CD14-positive monocyte (primary cell): ENCODE measurements at regions not wholly inside any gene's neighbourhood (a gene's known extent, or its start where the extent isn't known, plus 50 kb on each side); places are given as distances from the start of the nearest gene placed in this dataset.

ENCODE experiments used
- DNase-seq, 3 donors: peaks; one replicate each; pipeline ENCODE4 v3.0.0-alpha.2; 2011 to 2022
- H2AFZ ChIP-seq: 2 replicates; pipeline ENCODE4 v1.6.0; 2012; ENCODE audit warnings: mild to moderate bottlenecking, low read depth, low read length, inconsistent platforms; ENCODE audit not compliant: insufficient read depth, poor library complexity, severe bottlenecking
- H3K27ac ChIP-seq, 2 donors: 1 replicate in 1 of 2; 2 replicates in 1 of 2; pipeline ENCODE4 v1.5.1; 2012 to 2013; ENCODE audit warnings: low read length in 2 of 2, control low read depth in 1 of 2, inconsistent platforms in 1 of 2, low read depth in 1 of 2, mild to moderate bottlenecking in 1 of 2
- H3K27me3 ChIP-seq, 2 donors: one replicate each; pipeline versions ENCODE4 v1.6.0 to v1.6.1; 2011 to 2013; ENCODE audit warnings: low read length in 2 of 2; ENCODE audit not compliant: control insufficient read depth in 2 of 2, insufficient read depth in 2 of 2
- H3K36me3 ChIP-seq, 2 donors: replicated peaks in 1 of 2; 1 replicate in 1 of 2; 2 replicates in 1 of 2; pipeline versions ENCODE4 v1.5.1 to v1.6.1; 2012 to 2013; ENCODE audit warnings: low read length in 2 of 2, control low read depth in 1 of 2, inconsistent platforms in 1 of 2, mild to moderate bottlenecking in 1 of 2; ENCODE audit not compliant: insufficient read depth in 2 of 2, control insufficient read depth in 1 of 2
- H3K4me1 ChIP-seq, 2 donors: 1 replicate in 1 of 2; 2 replicates in 1 of 2; pipeline versions ENCODE4 v1.5.1 to v1.6.1; 2012 to 2013; ENCODE audit warnings: low read length in 2 of 2, control low read depth in 1 of 2, inconsistent platforms in 1 of 2, mild to moderate bottlenecking in 1 of 2, moderate library complexity in 1 of 2; ENCODE audit not compliant: insufficient read depth in 2 of 2, control insufficient read depth in 1 of 2
- H3K4me2 ChIP-seq: replicated peaks from 2 replicates; pipeline ENCODE3; 2012; ENCODE audit warnings: low read length, moderate library complexity, mild to moderate bottlenecking; ENCODE audit not compliant: poor library complexity, severe bottlenecking; ENCODE audit errors: extremely low read depth
- H3K4me3 ChIP-seq, 3 experiments: fragments of 200-600 bp in 1 of 3; sonication (generic) in 1 of 3; replicated peaks in 1 of 3; 1 replicate in 2 of 3; 2 replicates in 1 of 3; pipeline ENCODE4 v1.5.1; 2011 to 2013; ENCODE audit warnings: low read length in 3 of 3, mild to moderate bottlenecking in 3 of 3, control low read depth in 2 of 3, low read depth in 2 of 3, inconsistent platforms in 1 of 3, moderate library complexity in 1 of 3
- H3K79me2 ChIP-seq: 2 replicates; pipeline ENCODE4 v1.6.0; 2012; ENCODE audit warnings: mild to moderate bottlenecking, control low read depth, inconsistent platforms, low read length, moderate library complexity; ENCODE audit not compliant: insufficient read depth
- H3K9ac ChIP-seq: 2 replicates; pipeline ENCODE4 v1.6.0; 2017; ENCODE audit warnings: low read length, mild to moderate bottlenecking; ENCODE audit not compliant: insufficient read depth, poor library complexity, severe bottlenecking
- H3K9me3 ChIP-seq, 2 donors: replicated peaks in 1 of 2; 1 replicate in 1 of 2; 2 replicates in 1 of 2; pipeline versions ENCODE4 v1.5.1 to v1.6.1; 2012 to 2013; ENCODE audit warnings: low read length in 2 of 2, control low read depth in 1 of 2; ENCODE audit not compliant: control insufficient read depth in 1 of 2, insufficient read depth in 1 of 2
- H4K20me1 ChIP-seq: 2 replicates; pipeline ENCODE4 v1.6.0; 2012; ENCODE audit warnings: mild to moderate bottlenecking, low read length, control low read depth, moderate library complexity; ENCODE audit not compliant: insufficient read depth
- H3K27ac Mint-ChIP-seq, 7 donors: one replicate each; pipeline ENCODE4 v1.8.0; 2020; ENCODE audit warnings: mild to moderate bottlenecking in 7 of 7, mixed read lengths in 7 of 7, moderate library complexity in 6 of 7, inconsistent platforms in 2 of 7
- H3K27me3 Mint-ChIP-seq, 3 donors: one replicate each; pipeline ENCODE4 v1.8.0; 2021 to 2022; ENCODE audit warnings: low read depth in 3 of 3, mild to moderate bottlenecking in 3 of 3, mixed read lengths in 3 of 3, moderate library complexity in 3 of 3, inconsistent platforms in 1 of 3
- H3K36me3 Mint-ChIP-seq, 2 donors: one replicate each; pipeline ENCODE4 v1.8.0; 2020; ENCODE audit warnings: mixed read lengths in 2 of 2, inconsistent platforms in 1 of 2, mild to moderate bottlenecking in 1 of 2
- H3K4me1 Mint-ChIP-seq: one replicate; pipeline ENCODE4 v1.8.0; 2020; ENCODE audit warnings: mild to moderate bottlenecking, mixed read lengths
- H3K4me3 Mint-ChIP-seq, 2 donors: one replicate each; pipeline ENCODE4 v1.8.0; 2020; ENCODE audit warnings: mild to moderate bottlenecking in 2 of 2, mixed read lengths in 2 of 2, moderate library complexity in 1 of 2
- H3K9me3 Mint-ChIP-seq, 7 donors: one replicate each; pipeline ENCODE4 v1.8.0; 2020 to 2022; ENCODE audit warnings: mixed read lengths in 7 of 7, mild to moderate bottlenecking in 6 of 7, moderate library complexity in 6 of 7, inconsistent platforms in 2 of 7
- CTCF ChIP-seq: fragments of 200-600 bp; IDR thresholded peaks from one replicate; pipeline ENCODE4 v1.8.0; 2022; ENCODE audit warnings: antibody characterized with exemption, mild to moderate bottlenecking
- WGBS: methylation state at CpG from one replicate; pipeline ENCODE4 v1.1.5; 2013; ENCODE audit warnings: missing lambda C conversion rate; ENCODE audit not compliant: insufficient coverage; 5-methylcytosine and 5-hydroxymethylcytosine counted together
- intact Hi-C, 2 donors: fragments of 100-400 bp; cut with micrococcal nuclease; formaldehyde crosslinking; loops; one replicate each; pipeline versions ENCODE4 v1.15.0 to v1.15.1; 2023

GRCh38 chr17:70675070-70675590 lies 505.8 kb downstream of the KCNJ2 start:
- H3K4me1 ChIP-seq: no peaks in the 10 kb centered on the region
- no peak overlapping the region for H3K9ac ChIP-seq
- no peaks in the 10 kb centered on the region for H3K36me3 ChIP-seq
- H3K27me3 ChIP-seq: no peaks in the 10 kb centered on the region
- no peak overlapping the region for H3K4me3 ChIP-seq
- peaks cover 4% of the 10 kb centered on the region for H3K4me1 Mint-ChIP-seq
- no peak overlapping the region for H3K27ac ChIP-seq
- DNase-seq: peak in 1 of 3 donors; percentile 8
- H3K4me2 ChIP-seq: no peak overlapping the region
- no peaks in the 10 kb centered on the region for H3K36me3 Mint-ChIP-seq
- no peak overlapping the region for H2AFZ ChIP-seq
- no peaks in the 10 kb centered on the region for H3K79me2 ChIP-seq
- H3K27ac Mint-ChIP-seq: no peak overlapping the region
- no peak for TF ChIP-seq CTCF
- intact Hi-C loops: no loop called here
- no CpG with 5 or more reads among the region's 5 CpGs for WGBS
- no peaks in the 10 kb centered on the region for H3K27me3 Mint-ChIP-seq
- H4K20me1 ChIP-seq: no peaks in the 10 kb centered on the region
- no peaks in the 10 kb centered on the region for H3K9me3 ChIP-seq
- H3K4me3 Mint-ChIP-seq: no peak overlapping the region
- H3K9me3 Mint-ChIP-seq: peaks cover 0 to 4% (median 2%) of the 10 kb centered on the region in 7 donors

- Histone ChIP-seq H3K36me3 (no peaks in the 10 kb centered on the region), H3K9ac (no peak overlapping the region), H4K20me1 (no peaks in the 10 kb centered on the region), H3K4me2 (no peak overlapping the region), H3K4me1 (no peaks in the 10 kb centered on the region), H3K9me3 (no peaks in the 10 kb centered on the region), H3K4me3 (no peak overlapping the region), H2AFZ (no peak overlapping the region), H3K79me2 (no peaks in the 10 kb centered on the region), H3K27ac (no peak overlapping the region), H3K27me3 (no peaks in the 10 kb centered on the region)
- no peak overlapping the region for H3K4me3 Mint-ChIP-seq
- WGBS: 88% methylated on average over 2 of the region's 9 CpGs
- H3K27ac Mint-ChIP-seq: peak overlapping the region in 4 of 7 donors; percentile 15 to 62 (median 30)
- peaks cover 0 to 3% (median 0%) of the 10 kb centered on the region in 7 donors for H3K9me3 Mint-ChIP-seq
- DNase-seq: peak in 2 of 3 donors; percentile 3 to 16
- TF ChIP-seq CTCF: no peak
- H3K36me3 Mint-ChIP-seq: no peaks in the 10 kb centered on the region
- intact Hi-C loops: no loop called here
- peaks cover 0 to 5% (median 0%) of the 10 kb centered on the region in 3 donors for H3K27me3 Mint-ChIP-seq
- peaks cover 7% of the 10 kb centered on the region for H3K4me1 Mint-ChIP-seq
These were observed 508.7 kb downstream of the KCNJ2 start for GRCh38 chr17:70677783-70678647.
